ENCODE measurements at regions not wholly inside any gene's neighbourhood (a gene's known extent, or its start where the extent isn't known, plus 50 kb on each side); places are given as distances from the start of the nearest gene placed in this dataset.
"Not testable (repeated sequence)": the region's sequence is repeated elsewhere in the genome, so short reads cannot be mapped to it uniquely, and the experiment has no call there.

- DNase-seq: no peak
Observed at GRCh38 chr18:57953883-57954282, 90.1 kb upstream of the NEDD4L start.

- no peak for DNase-seq
Observed at GRCh38 chr18:57951999-57952774, 91.8 kb upstream of the NEDD4L start.

GRCh38 chr18:57951117-57951796 lies 92.8 kb upstream of the NEDD4L start:
- no peak for DNase-seq

GRCh38 chr18:57950542-57950941 lies 93.5 kb upstream of the NEDD4L start:
- no peak for DNase-seq

GRCh38 chr18:57949335-57949734 lies 94.7 kb upstream of the NEDD4L start:
- not testable (repeated sequence) for DNase-seq

GRCh38 chr18:57947117-57947516 lies 96.9 kb upstream of the NEDD4L start:
- DNase-seq: no peak

GRCh38 chr18:57943723-57944122 lies 100.3 kb upstream of the NEDD4L start:
- no peak for DNase-seq

GRCh38 chr18:57942493-57942892 lies 101.5 kb upstream of the NEDD4L start:
- no peak for DNase-seq

- no peak for DNase-seq
Observed at GRCh38 chr18:57941841-57942489, 102.1 kb upstream of the NEDD4L start.

GRCh38 chr18:57940166-57940660 lies 103.8 kb upstream of the NEDD4L start:
- DNase-seq: no peak

GRCh38 chr18:57934375-57934774 lies 109.7 kb upstream of the NEDD4L start:
- not testable (repeated sequence) for DNase-seq

- DNase-seq: peak; percentile 17
Observed at GRCh38 chr18:57931038-57931437, 113.0 kb upstream of the NEDD4L start.

- DNase-seq: peak; percentile 87
Observed at GRCh38 chr18:57930476-57930875, 113.5 kb upstream of the NEDD4L start.

- no peak for DNase-seq
Observed at GRCh38 chr18:57929922-57930321, 114.1 kb upstream of the NEDD4L start.

GRCh38 chr18:57928466-57928865 lies 115.6 kb upstream of the NEDD4L start:
- DNase-seq: no peak

GRCh38 chr18:57927511-57927910 lies 116.5 kb upstream of the NEDD4L start:
- no peak for DNase-seq

- no peak for DNase-seq
Observed at GRCh38 chr18:57925706-57926105, 118.3 kb upstream of the NEDD4L start.

GRCh38 chr18:57923611-57924010 lies 120.4 kb upstream of the NEDD4L start:
- DNase-seq: no peak

GRCh38 chr18:57922885-57923284 lies 119.8 kb upstream of the ATP8B1 start:
- no peak for DNase-seq

- DNase-seq: no peak
Observed at GRCh38 chr18:57921708-57922107, 118.6 kb upstream of the ATP8B1 start.

GRCh38 chr18:57920036-57920435 lies 116.9 kb upstream of the ATP8B1 start:
- DNase-seq: no peak

GRCh38 chr18:57918601-57919000 lies 115.5 kb upstream of the ATP8B1 start:
- DNase-seq: no peak

GRCh38 chr18:57916684-57917083 lies 113.6 kb upstream of the ATP8B1 start:
- DNase-seq: no peak
